ENCODE measurements at regions not wholly inside any gene's neighbourhood (a gene's known extent, or its start where the extent isn't known, plus 50 kb on each side); places are given as distances from the start of the nearest gene placed in this dataset.

- H3K9me3 Mint-ChIP-seq (ENCODE audit: insufficient read depth), result no peaks in the 10 kb centered on the region
- no peak for ATAC-seq (ENCODE audit: low read depth)
- H3K27ac Mint-ChIP-seq, result no peak overlapping the region
- intact Hi-C loops (cut with micrococcal nuclease), result no loop called here
- no peak for DNase-seq
- TF ChIP-seq EZH2 (IDR thresholded peaks at IDR 0.05; ENCODE audit: borderline replicate concordance, insufficient read depth, low read depth, low read length, poor library complexity, severe bottlenecking), result no peak
- no peak for TF ChIP-seq CTCF (IDR thresholded peaks at IDR 0.05)
- 90% methylated on average over 1 of the region's 7 CpGs for WGBS (ENCODE audit: insufficient coverage)
- no peak overlapping the region for H3K4me3 Mint-ChIP-seq
- H3K4me1 Mint-ChIP-seq, result no peaks in the 10 kb centered on the region
- no peaks in the 10 kb centered on the region for H3K4me1 ChIP-seq (ENCODE audit: control insufficient read depth in 2 of 2, insufficient read depth in 2 of 2, low read length in 2 of 2)
- no peak overlapping the region for H3K4me3 ChIP-seq (ENCODE audit: control extremely low read depth in 1 of 5, extremely low read depth in 1 of 5, insufficient read depth in 1 of 5, low read depth in 2 of 5, low read length in 4 of 5)
- CTCF ChIA-PET, result no interaction called here
- no peaks in the 10 kb centered on the region for H3K9me3 ChIP-seq (ENCODE audit: control extremely low read depth in 1 of 3, control insufficient read depth in 2 of 3, insufficient read depth in 1 of 3, low read length in 2 of 3)
- no peak overlapping the region for H3K9ac ChIP-seq (ENCODE audit: low read length)
- no peaks in the 10 kb centered on the region for H3K36me3 ChIP-seq (replicated peaks in 1 of 2; ENCODE audit: control extremely low read depth in 1 of 2, control insufficient read depth in 1 of 2, extremely low read depth in 1 of 2, insufficient read depth in 2 of 2, low read length in 1 of 2)
- H3K27ac ChIP-seq (ENCODE audit: low read length in 2 of 2), result no peak overlapping the region
- no peaks in the 10 kb centered on the region for H4K20me1 ChIP-seq (ENCODE audit: control insufficient read depth, insufficient read depth, low read length, poor library complexity, severe bottlenecking)
- POLR2A ChIA-PET, result no interaction called here
- H2AFZ ChIP-seq (ENCODE audit: insufficient read depth, low read depth, low read length, poor library complexity, severe bottlenecking), result no peak overlapping the region
- no peaks in the 10 kb centered on the region for H3K27me3 ChIP-seq (replicated peaks in 1 of 4; ENCODE audit: control extremely low read depth in 1 of 4, control insufficient read depth in 3 of 4, insufficient read depth in 4 of 4, low read length in 3 of 4)
- no peaks in the 10 kb centered on the region for H3K79me2 ChIP-seq (ENCODE audit: control insufficient read depth, insufficient read depth, low read length)
- no peak overlapping the region for H3K4me2 ChIP-seq (replicated peaks; ENCODE audit: low read depth, low read length, poor library complexity, severe bottlenecking)
- H3K27me3 Mint-ChIP-seq, result no peaks in the 10 kb centered on the region
These were observed 284.2 kb upstream of the SOX5 start for GRCh38 chr12:24233519-24234246.

GRCh38 chr12:24232531-24232930, 283.1 kb upstream of the SOX5 start:
- ChIA-PET CTCF (no interaction called here), POLR2A (no interaction called here)
- Mint-ChIP-seq H3K27ac (no peak overlapping the region), H3K9me3 (ENCODE audit: insufficient read depth) (no peaks in the 10 kb centered on the region), H3K4me1 (peaks cover 3% of the 10 kb centered on the region), H3K4me3 (no peak overlapping the region), H3K27me3 (no peaks in the 10 kb centered on the region)
- Histone ChIP-seq H3K4me3 (ENCODE audit: control extremely low read depth in 1 of 5, extremely low read depth in 1 of 5, insufficient read depth in 1 of 5, low read depth in 2 of 5, low read length in 4 of 5) (no peak overlapping the region), H3K9me3 (ENCODE audit: control extremely low read depth in 1 of 3, control insufficient read depth in 2 of 3, insufficient read depth in 1 of 3, low read length in 2 of 3) (no peaks in the 10 kb centered on the region), H3K27me3 (replicated peaks in 1 of 4; ENCODE audit: control extremely low read depth in 1 of 4, control insufficient read depth in 3 of 4, insufficient read depth in 4 of 4, low read length in 3 of 4) (no peaks in the 10 kb centered on the region), H3K4me2 (replicated peaks; ENCODE audit: low read depth, low read length, poor library complexity, severe bottlenecking) (no peak overlapping the region), H3K79me2 (ENCODE audit: control insufficient read depth, insufficient read depth, low read length) (no peaks in the 10 kb centered on the region), H3K36me3 (replicated peaks in 1 of 2; ENCODE audit: control extremely low read depth in 1 of 2, control insufficient read depth in 1 of 2, extremely low read depth in 1 of 2, insufficient read depth in 2 of 2, low read length in 1 of 2) (no peaks in the 10 kb centered on the region), H3K9ac (ENCODE audit: low read length) (no peak overlapping the region), H3K27ac (ENCODE audit: low read length in 2 of 2) (no peak overlapping the region), H4K20me1 (ENCODE audit: control insufficient read depth, insufficient read depth, low read length, poor library complexity, severe bottlenecking) (no peaks in the 10 kb centered on the region), H2AFZ (ENCODE audit: insufficient read depth, low read depth, low read length, poor library complexity, severe bottlenecking) (no peak overlapping the region), H3K4me1 (ENCODE audit: control insufficient read depth in 2 of 2, insufficient read depth in 2 of 2, low read length in 2 of 2) (no peaks in the 10 kb centered on the region)
- intact Hi-C loops (cut with micrococcal nuclease), result no loop called here
- WGBS (ENCODE audit: insufficient coverage), result no CpG with 5 or more reads among the region's 2 CpGs
- TF ChIP-seq CTCF (IDR thresholded peaks at IDR 0.05) (no peak), EZH2 (IDR thresholded peaks at IDR 0.05; ENCODE audit: borderline replicate concordance, insufficient read depth, low read depth, low read length, poor library complexity, severe bottlenecking) (no peak)
- no peak for DNase-seq
- no peak for ATAC-seq (ENCODE audit: low read depth)
